HEK293T (cell line): ENCODE measurements at regions not wholly inside any gene's neighbourhood (a gene's known extent, or its start where the extent isn't known, plus 50 kb on each side); places are given as distances from the start of the nearest gene placed in this dataset.

Experiments
- ARNT ChIP-seq: fragments of 450-650 bp; IDR thresholded peaks from 2 replicates; pipeline ENCODE4 v1.6.1; 2017; ENCODE audit warnings: mild to moderate bottlenecking
- BHLHE40 ChIP-seq: fragments of 450-650 bp; IDR thresholded peaks from 2 replicates; pipeline ENCODE4 v1.6.1; 2016; ENCODE audit warnings: mild to moderate bottlenecking, moderate library complexity, borderline replicate concordance
- FOXA1 ChIP-seq: fragments of 450-650 bp; IDR thresholded peaks from 2 replicates; pipeline ENCODE4 v1.6.1; 2016; ENCODE audit warnings: mild to moderate bottlenecking
- FOXK2 ChIP-seq: fragments of 450-650 bp; IDR thresholded peaks from 2 replicates; pipeline ENCODE4 v1.6.1; 2016; ENCODE audit warnings: mild to moderate bottlenecking
- FOXM1 ChIP-seq: fragments of 450-650 bp; IDR thresholded peaks from 2 replicates; pipeline ENCODE4 v1.6.1; 2017; ENCODE audit warnings: mild to moderate bottlenecking, borderline replicate concordance
- LEF1 ChIP-seq: fragments of 450-650 bp; IDR thresholded peaks from 2 replicates; pipeline ENCODE4 v1.6.1; 2017; ENCODE audit warnings: mild to moderate bottlenecking, borderline replicate concordance
- NFRKB ChIP-seq: fragments of 450-650 bp; IDR thresholded peaks from 2 replicates; pipeline ENCODE4 v1.6.1; 2016; ENCODE audit warnings: mild to moderate bottlenecking, moderate library complexity
- PKNOX1 ChIP-seq: fragments of 450-650 bp; IDR thresholded peaks from 2 replicates; pipeline ENCODE4 v1.6.1; 2016
- SP1 ChIP-seq: fragments of 450-650 bp; IDR thresholded peaks from 2 replicates; pipeline ENCODE4 v1.6.1; 2017
- SUZ12 ChIP-seq: fragments of 450-650 bp; IDR thresholded peaks from 2 replicates; pipeline ENCODE4 v1.6.1; 2016; ENCODE audit warnings: mild to moderate bottlenecking
- ZNF384 ChIP-seq: fragments of 450-650 bp; IDR thresholded peaks from 2 replicates; pipeline ENCODE4 v1.6.1; 2016

- TF ChIP-seq NFRKB: no peak
- TF ChIP-seq SUZ12: no peak
- TF ChIP-seq ARNT: no peak
- no peak for TF ChIP-seq SP1
- TF ChIP-seq FOXM1: no peak
- no peak for TF ChIP-seq FOXK2
- TF ChIP-seq BHLHE40: no peak
- no peak for TF ChIP-seq PKNOX1
- TF ChIP-seq LEF1: no peak
- no peak for TF ChIP-seq FOXA1
- no peak for TF ChIP-seq ZNF384
Measured at GRCh38 chr3:107313711-107314110, 63.5 kb upstream of the CCDC54 start.
